Transverse colon (tissue), 4 donors: ENCODE measurements at regions not wholly inside any gene's neighbourhood (a gene's known extent, or its start where the extent isn't known, plus 50 kb on each side); places are given as distances from the start of the nearest gene placed in this dataset.

Experiments used
- DNase-seq: peaks from one replicate; pipeline ENCODE4 v3.0.0-alpha.2; 2019
- H3K27ac ChIP-seq, 4 donors: fragments of 200-600 bp; sonication (generic); 2 replicates each; pipeline ENCODE4 v1.5.1; 2016 to 2018; ENCODE audit warnings: inconsistent platforms in 4 of 4
- H3K27me3 ChIP-seq: fragments of 200-600 bp; sonication (generic); 2 replicates; pipeline ENCODE4 v1.5.1; 2017; ENCODE audit warnings: inconsistent platforms
- H3K36me3 ChIP-seq, 4 donors: fragments of 200-600 bp; sonication (generic); 2 replicates each; pipeline ENCODE4 v1.5.1; 2017 to 2019; ENCODE audit warnings: inconsistent platforms in 4 of 4
- H3K4me1 ChIP-seq, 4 donors: fragments of 200-600 bp; sonication (generic); 2 replicates each; pipeline ENCODE4 v1.5.1; 2017 to 2020; ENCODE audit warnings: inconsistent platforms in 4 of 4
- H3K4me3 ChIP-seq, 4 donors: fragments of 200-600 bp; sonication (generic); 1 replicate in 1 of 4; 2 replicates in 3 of 4; pipeline versions ENCODE4 v1.5.1 to v1.6.1; 2017 to 2019; ENCODE audit warnings: inconsistent platforms in 4 of 4
- H3K9me3 ChIP-seq, 2 donors: fragments of 200-600 bp; sonication (generic); 2 replicates each; pipeline ENCODE4 v1.5.1; 2017 to 2019; ENCODE audit warnings: inconsistent platforms in 2 of 2
- EP300 ChIP-seq: sonication (generic); formaldehyde crosslinking; IDR thresholded peaks from one replicate; pipeline ENCODE4 v1.6.1; 2017; ENCODE audit warnings: antibody characterized with exemption, low read depth
- POLR2A ChIP-seq: fragments of 450-650 bp; IDR thresholded peaks from one replicate; pipeline ENCODE4 v1.6.1; 2016; ENCODE audit warnings: antibody characterized with exemption, mild to moderate bottlenecking, moderate library complexity
- POLR2AphosphoS5 ChIP-seq, 3 donors: sonication (generic); formaldehyde crosslinking; IDR thresholded peaks; one replicate each; pipeline ENCODE4 v1.6.1; 2016; ENCODE audit warnings: antibody characterized with exemption in 3 of 3
- WGBS, 2 donors: methylation state at CpG; one replicate each; pipeline ENCODE4 v1.1.5; 2018; ENCODE audit warnings: low coverage in 1 of 2; 5-methylcytosine and 5-hydroxymethylcytosine counted together
- in situ Hi-C, 4 donors: fragments of 200-750 bp; cut with MboI; loops; one replicate each; pipeline versions ENCODE4 v1.15.0 to v1.15.1; 2017; ENCODE audit warnings: low sequenced_read_pairs in 3 of 4, low pct_ligation_motif_present in 1 of 4, low pct_unique_long_range_greater_than_20kb in 1 of 4
- intact Hi-C: fragments of 100-400 bp; cut with DNase I; formaldehyde crosslinking; loops from one replicate; pipeline ENCODE4 v1.15.1; 2023; ENCODE audit warnings: low total_unique reads
- TF ChIP-seq, protein P1 (sequence below), 5 experiments: fragments of 200-600 bp in 3 of 5; fragments of 450-650 bp in 2 of 5; sonication (generic) in 3 of 5; IDR thresholded peaks; 1 replicate in 2 of 5; 2 replicates in 3 of 5; pipeline ENCODE4 v1.5.1; 2016 to 2017; ENCODE audit warnings: antibody characterized with exemption in 5 of 5, inconsistent platforms in 3 of 5, mild to moderate bottlenecking in 2 of 5, moderate library complexity in 1 of 5

GRCh38 chr9:36748322-36748899 is 175.7 kb downstream of the MELK start:
- Histone ChIP-seq H3K9me3 (no peaks in the 10 kb centered on the region), H3K4me3 (no peak overlapping the region), H3K36me3 (no peaks in the 10 kb centered on the region), H3K4me1 (no peaks in the 10 kb centered on the region), H3K27ac (no peak overlapping the region), H3K27me3 (peaks cover 15% of the 10 kb centered on the region)
- intact Hi-C loops, result no loop called here
- 21% methylated on average over 11 of the region's 13 CpGs; no CpG with 5 or more reads in 1 of the 2 donors for WGBS, 2 donors
- TF ChIP-seq POLR2AphosphoS5 (IDR thresholded peaks at IDR 0.05) (no peak), POLR2A (no peak), EP300 (no peak)
- TF ChIP-seq, protein P1, sequence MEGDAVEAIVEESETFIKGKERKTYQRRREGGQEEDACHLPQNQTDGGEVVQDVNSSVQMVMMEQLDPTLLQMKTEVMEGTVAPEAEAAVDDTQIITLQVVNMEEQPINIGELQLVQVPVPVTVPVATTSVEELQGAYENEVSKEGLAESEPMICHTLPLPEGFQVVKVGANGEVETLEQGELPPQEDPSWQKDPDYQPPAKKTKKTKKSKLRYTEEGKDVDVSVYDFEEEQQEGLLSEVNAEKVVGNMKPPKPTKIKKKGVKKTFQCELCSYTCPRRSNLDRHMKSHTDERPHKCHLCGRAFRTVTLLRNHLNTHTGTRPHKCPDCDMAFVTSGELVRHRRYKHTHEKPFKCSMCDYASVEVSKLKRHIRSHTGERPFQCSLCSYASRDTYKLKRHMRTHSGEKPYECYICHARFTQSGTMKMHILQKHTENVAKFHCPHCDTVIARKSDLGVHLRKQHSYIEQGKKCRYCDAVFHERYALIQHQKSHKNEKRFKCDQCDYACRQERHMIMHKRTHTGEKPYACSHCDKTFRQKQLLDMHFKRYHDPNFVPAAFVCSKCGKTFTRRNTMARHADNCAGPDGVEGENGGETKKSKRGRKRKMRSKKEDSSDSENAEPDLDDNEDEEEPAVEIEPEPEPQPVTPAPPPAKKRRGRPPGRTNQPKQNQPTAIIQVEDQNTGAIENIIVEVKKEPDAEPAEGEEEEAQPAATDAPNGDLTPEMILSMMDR (IDR thresholded peaks at IDR 0.05), result no peak
- DNase-seq, result no peak
- in situ Hi-C loops, result loop anchor here in 1 of 4 donors (25.0 kb wide), 1 partner anchor 336 kb away; the partner anchor contains the start of gene RNF38

DNA sequence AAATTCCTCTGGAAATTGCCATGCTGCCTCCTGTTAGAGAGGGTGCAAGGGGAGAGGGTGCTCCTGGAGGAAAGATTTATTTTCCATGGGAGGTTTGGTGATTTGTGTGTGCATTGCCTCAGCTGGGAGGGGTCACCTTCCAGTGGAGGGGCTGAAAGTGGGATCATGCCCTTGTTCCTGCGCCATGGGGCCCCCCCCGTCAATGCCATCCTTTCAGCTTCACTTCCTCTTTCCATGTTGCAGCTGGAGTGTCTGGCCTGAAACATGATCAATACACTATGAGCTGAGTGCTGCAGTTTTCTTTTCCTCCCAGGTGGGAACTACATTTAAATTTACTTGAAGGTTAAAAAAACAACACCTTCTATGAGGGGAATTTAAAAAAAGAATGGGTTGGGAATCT is 176.8 kb downstream of the MELK start:
- DNase-seq, result no peak
- in situ Hi-C loops, result loop anchor here in 1 of 4 donors (25.0 kb wide), 1 partner anchor 337 kb away; the partner anchor contains the start of gene RNF38
- WGBS, 2 donors, result 43 to 100% methylated on average over 1 to 2 of the region's 2 CpGs
- H3K9me3 ChIP-seq, result no peaks in the 10 kb centered on the region
- no peaks in the 10 kb centered on the region for H3K36me3 ChIP-seq
- intact Hi-C loops, result no loop called here
- peaks cover 15% of the 10 kb centered on the region for H3K27me3 ChIP-seq
- no peaks in the 10 kb centered on the region for H3K4me1 ChIP-seq
- no peak overlapping the region for H3K4me3 ChIP-seq
- TF ChIP-seq EP300 (no peak), POLR2A (no peak), POLR2AphosphoS5 (IDR thresholded peaks at IDR 0.05) (no peak)
- TF ChIP-seq, protein P1 (IDR thresholded peaks at IDR 0.05), result no peak
- H3K27ac ChIP-seq, result no peak overlapping the region

- no peak overlapping the region for H3K27ac ChIP-seq
- H3K9me3 ChIP-seq, result no peaks in the 10 kb centered on the region
- no peak overlapping the region for H3K4me3 ChIP-seq
- TF ChIP-seq EP300, result no peak
- TF ChIP-seq POLR2AphosphoS5 (IDR thresholded peaks at IDR 0.05), result no peak
- no peak for TF ChIP-seq POLR2A
- TF ChIP-seq, protein P1 (IDR thresholded peaks at IDR 0.05), result no peak
- in situ Hi-C loops, result no loop called here
- no peak for DNase-seq
- H3K36me3 ChIP-seq, result no peaks in the 10 kb centered on the region
- intact Hi-C loops, result loop anchor here (1.0 kb wide), 1 partner anchor 29 kb away; no protein-coding TSS in a partner anchor
- H3K27me3 ChIP-seq, result peaks cover 24% of the 10 kb centered on the region
- 57 to 79% methylated on average over 2 to 3 of the region's 3 CpGs for WGBS, 2 donors
- no peaks in the 10 kb centered on the region for H3K4me1 ChIP-seq
These were observed 177.9 kb downstream of the MELK start for GRCh38 chr9:36750630-36751029.

DNA sequence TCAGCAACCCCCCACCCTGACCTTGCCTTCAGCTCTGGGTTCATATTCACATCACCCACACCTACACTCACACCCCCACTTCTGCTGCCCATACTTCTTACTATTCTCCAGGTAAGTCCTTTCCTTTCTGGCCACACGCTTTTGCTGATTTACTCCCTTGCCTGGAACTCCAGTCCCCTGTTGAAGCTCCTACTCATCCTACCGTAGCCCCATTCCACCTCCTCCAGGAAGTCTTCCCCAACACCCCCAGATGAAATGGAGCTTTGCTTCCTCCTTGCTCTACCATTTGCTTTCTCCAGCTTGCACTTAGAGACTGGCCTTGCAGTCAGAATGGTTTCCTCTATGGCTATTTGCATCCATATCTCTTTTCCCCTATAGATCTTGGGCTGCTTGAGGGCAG is 182.3 kb downstream of the MELK start:
- TF ChIP-seq POLR2AphosphoS5 (IDR thresholded peaks at IDR 0.05), result no peak
- no peak for TF ChIP-seq POLR2A
- no peak for TF ChIP-seq EP300
- TF ChIP-seq, protein P1 (IDR thresholded peaks at IDR 0.05), result no peak
- Histone ChIP-seq H3K4me3 (no peak overlapping the region), H3K9me3 (no peaks in the 10 kb centered on the region), H3K4me1 (no peaks in the 10 kb centered on the region), H3K36me3 (no peaks in the 10 kb centered on the region), H3K27me3 (peaks cover 27% of the 10 kb centered on the region), H3K27ac (no peak overlapping the region)
- intact Hi-C loops (no loop called here), in situ Hi-C loops (no loop called here)
- no peak for DNase-seq
- 77 to 80% methylated on average over 1 to 2 of the region's 2 CpGs for WGBS, 2 donors
